Suppressor macrophage treated with lipopolysaccharide for 1 hour (primary cell): ENCODE measurements at regions not wholly inside any gene's neighbourhood (a gene's known extent, or its start where the extent isn't known, plus 50 kb on each side); places are given as distances from the start of the nearest gene placed in this dataset.
"Not testable (repeated sequence)": the region's sequence is repeated elsewhere in the genome, so short reads cannot be mapped to it uniquely, and the experiment has no call there.

Experiments used
- DNase-seq, 3 donors: peaks; one replicate each; pipeline ENCODE4 v3.0.0-alpha.2; 2020 to 2022

- no peak for DNase-seq
These were observed 100.6 kb upstream of the ELMO1 start for GRCh38 chr7:37549076-37549931.

- no peak for DNase-seq
These were observed 101.8 kb upstream of the ELMO1 start for GRCh38 chr7:37550426-37550825.

- no peak for DNase-seq
These were observed 102.2 kb upstream of the ELMO1 start for GRCh38 chr7:37550872-37551271.

GRCh38 chr7:37552030-37552429, 103.4 kb upstream of the ELMO1 start:
- no peak for DNase-seq

GRCh38 chr7:37552439-37552838, 103.8 kb upstream of the ELMO1 start:
- not testable (repeated sequence) for DNase-seq

GRCh38 chr7:37555528-37555927, 106.9 kb upstream of the ELMO1 start:
- DNase-seq = no peak

- DNase-seq = no peak
These were observed 109.0 kb upstream of the ELMO1 start for GRCh38 chr7:37557571-37558209.

- no peak for DNase-seq
These were observed 109.8 kb upstream of the ELMO1 start for GRCh38 chr7:37558320-37559096.

- no peak for DNase-seq
These were observed 113.4 kb upstream of the GPR141 start for GRCh38 chr7:37570145-37570544.

GRCh38 chr7:37571806-37572205, 111.8 kb upstream of the GPR141 start:
- peak in 2 of 3 donors; percentile 32 for DNase-seq

GRCh38 chr7:37577412-37577811, 106.2 kb upstream of the GPR141 start:
- DNase-seq = peak; percentile 5 to 29 (median 18)

- DNase-seq = no peak
These were observed 105.7 kb upstream of the GPR141 start for GRCh38 chr7:37577901-37578300.

GRCh38 chr7:37578350-37578749, 105.2 kb upstream of the GPR141 start:
- no peak for DNase-seq

GRCh38 chr7:37580376-37580775, 103.2 kb upstream of the GPR141 start:
- DNase-seq = no peak

- peak; percentile 21 to 45 (median 38) for DNase-seq
These were observed 98.7 kb upstream of the GPR141 start for GRCh38 chr7:37584651-37585463.

- DNase-seq = no peak
These were observed 92.7 kb upstream of the GPR141 start for GRCh38 chr7:37590824-37591223.

GRCh38 chr7:37592366-37592765, 91.2 kb upstream of the GPR141 start:
- DNase-seq = no peak

GRCh38 chr7:37594602-37595001, 89.0 kb upstream of the GPR141 start:
- DNase-seq = no peak

- no peak for DNase-seq
These were observed 84.7 kb upstream of the GPR141 start for GRCh38 chr7:37598824-37599223.

GRCh38 chr7:37601321-37601720, 82.2 kb upstream of the GPR141 start:
- DNase-seq = no peak

GRCh38 chr7:37604078-37604477, 79.5 kb upstream of the GPR141 start:
- DNase-seq = no peak

- not testable (repeated sequence) for DNase-seq
These were observed 66.2 kb upstream of the GPR141 start for GRCh38 chr7:37617406-37617805.

- no peak for DNase-seq
These were observed 50.5 kb upstream of the GPR141 start for GRCh38 chr7:37633048-37633447.
